CD4-positive, alpha-beta T cell treated with Interleukin-2 at 100 ng/mL for 4 hours (primary cell): ENCODE measurements at regions not wholly inside any gene's neighbourhood (a gene's known extent, or its start where the extent isn't known, plus 50 kb on each side); places are given as distances from the start of the nearest gene placed in this dataset.
A peak's percentile ranks its signal among the peaks of the same experiment; 100 is the strongest.
"Not testable (repeated sequence)": the region's sequence is repeated elsewhere in the genome, so short reads cannot be mapped to it uniquely, and the experiment has no call there.

Experiments used
- DNase-seq: peaks from one replicate; pipeline ENCODE4 v3.0.0-alpha.2; 2020; ENCODE audit warnings: low spot score

GRCh38 chr2:113386780-113387433 is 50.6 kb upstream of the ZNG1B start:
- DNase-seq, result not testable (repeated sequence)

DNA sequence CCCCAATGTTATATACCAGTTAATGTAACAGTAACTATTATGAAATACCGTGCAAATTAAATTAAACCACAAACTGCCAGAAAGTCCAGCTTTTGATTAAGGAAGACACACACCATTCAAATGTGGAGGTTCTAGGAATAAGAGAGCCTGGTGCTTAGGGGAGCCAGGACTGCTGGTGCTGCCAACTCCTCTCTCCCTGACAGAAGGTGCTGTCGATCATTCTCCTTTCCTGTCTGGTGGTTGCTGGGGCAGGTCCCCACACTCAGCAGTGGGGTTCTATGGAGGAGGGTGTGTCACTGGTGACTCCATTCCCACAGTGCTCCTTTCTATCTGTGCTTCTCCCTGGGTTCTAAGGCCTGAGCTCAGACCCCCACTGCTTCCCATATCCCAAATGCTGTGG is 57.9 kb upstream of the ZNG1B start:
- not testable (repeated sequence) for DNase-seq

DNA sequence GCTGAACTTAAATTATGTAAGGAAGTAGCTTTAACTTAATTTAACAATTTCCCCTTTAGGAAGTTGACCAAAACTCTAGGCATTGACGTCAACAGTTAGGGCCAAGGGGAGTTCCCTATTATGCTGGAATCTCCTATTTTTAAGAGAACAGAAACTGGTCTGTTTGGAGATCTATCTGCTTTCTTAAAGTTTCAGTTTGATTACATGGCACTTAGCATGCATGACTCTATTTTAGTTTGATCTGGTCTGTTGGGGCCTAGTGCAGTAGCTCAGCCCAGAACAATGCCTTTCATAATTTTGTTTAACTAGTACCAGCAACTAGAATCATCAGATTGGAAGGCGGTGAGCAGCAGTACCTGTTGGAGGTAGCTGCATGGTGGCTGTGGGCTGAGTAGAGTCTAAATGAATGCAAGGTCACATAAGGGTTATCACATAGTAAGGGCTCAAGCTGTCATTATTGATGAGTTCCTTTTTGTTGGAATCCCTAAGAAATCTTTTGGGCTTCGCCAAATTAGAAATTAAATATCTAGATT is 60.5 kb upstream of the ZNG1B start:
- DNase-seq, result no peak

DNA sequence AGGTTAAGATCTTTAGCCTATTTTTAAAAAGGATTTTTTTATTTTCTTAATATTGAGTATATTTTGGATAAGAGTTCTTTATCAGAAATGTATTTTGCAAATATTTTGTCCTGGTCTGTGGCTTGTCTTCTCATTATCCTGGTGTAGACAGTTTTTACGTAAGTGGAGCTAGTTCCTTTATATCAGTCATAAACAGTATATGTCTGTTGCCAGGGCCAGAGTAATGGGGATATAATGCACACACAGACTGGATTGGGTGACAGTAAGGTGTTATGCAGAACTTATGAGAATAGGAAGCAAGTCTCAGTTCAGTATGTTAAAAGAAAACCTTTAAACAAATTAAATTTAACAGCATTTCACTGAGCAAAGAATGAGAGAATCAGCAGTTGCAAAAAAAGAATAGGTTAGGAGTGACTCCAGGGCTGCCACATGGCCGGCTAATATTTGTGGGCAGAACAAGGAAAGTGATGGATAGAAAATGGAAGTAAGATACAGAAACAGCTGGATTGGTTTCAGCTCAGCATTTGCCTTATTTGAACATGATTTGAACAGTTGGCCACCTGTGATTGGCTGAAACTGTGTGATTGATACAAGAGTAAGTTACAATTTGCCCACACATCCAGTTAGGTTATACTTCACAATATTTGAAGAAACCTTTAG is 61.1 kb upstream of the ZNG1B start:
- DNase-seq, result no peak

DNA sequence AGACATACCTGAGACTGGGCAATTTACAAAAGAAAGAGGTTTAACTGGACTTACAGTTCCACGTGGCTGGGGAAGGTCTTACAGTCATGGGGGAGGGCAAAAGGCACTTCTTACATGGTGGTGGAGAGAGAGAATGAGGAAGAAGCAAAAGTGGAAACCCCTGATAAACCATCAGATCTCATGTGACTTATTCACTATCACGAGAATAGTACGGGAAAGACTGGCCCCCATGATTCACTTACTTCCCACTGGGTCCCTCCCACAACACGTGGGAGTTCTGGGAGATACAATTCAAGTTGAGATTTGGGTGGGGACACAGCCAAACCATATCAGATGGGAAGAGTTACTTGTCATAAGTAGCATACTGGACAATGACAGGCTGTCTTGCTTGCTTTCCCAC is 62.6 kb upstream of the ZNG1B start:
- not testable (repeated sequence) for DNase-seq

DNA sequence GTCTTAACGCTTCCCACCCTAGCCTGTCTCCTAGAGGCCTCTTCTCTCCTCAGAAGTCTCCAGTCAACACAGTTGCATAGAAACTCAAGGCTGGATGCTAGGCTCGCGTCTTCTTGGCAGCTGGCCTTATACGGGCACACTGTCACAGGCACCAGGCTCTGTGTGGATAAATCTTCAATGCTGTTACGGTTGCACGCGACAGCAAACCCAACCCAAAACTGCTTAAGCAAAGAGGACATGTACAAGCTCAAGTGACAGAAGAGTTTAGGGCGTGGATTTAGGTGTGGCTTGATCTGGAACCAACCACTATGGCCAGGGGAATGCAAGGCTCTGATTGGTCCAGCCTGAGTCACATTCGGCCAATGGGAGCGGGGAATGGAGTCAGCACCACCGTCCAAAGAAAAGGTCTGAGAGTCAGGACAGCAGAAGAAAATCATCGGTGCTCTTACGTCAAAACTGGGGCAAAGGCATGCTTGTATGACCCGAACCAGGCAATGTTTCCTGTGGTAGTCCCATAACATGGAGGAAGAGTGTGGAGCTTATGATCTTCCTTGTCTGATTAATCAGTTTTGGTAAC is 65.1 kb upstream of the ZNG1B start:
- not testable (repeated sequence) for DNase-seq

GRCh38 chr2:113370478-113371091 is 66.9 kb upstream of the ZNG1B start:
- DNase-seq, result peak; percentile 73

- no peak for DNase-seq
Measured at GRCh38 chr2:113370030-113370429, 67.5 kb upstream of the ZNG1B start.

DNA sequence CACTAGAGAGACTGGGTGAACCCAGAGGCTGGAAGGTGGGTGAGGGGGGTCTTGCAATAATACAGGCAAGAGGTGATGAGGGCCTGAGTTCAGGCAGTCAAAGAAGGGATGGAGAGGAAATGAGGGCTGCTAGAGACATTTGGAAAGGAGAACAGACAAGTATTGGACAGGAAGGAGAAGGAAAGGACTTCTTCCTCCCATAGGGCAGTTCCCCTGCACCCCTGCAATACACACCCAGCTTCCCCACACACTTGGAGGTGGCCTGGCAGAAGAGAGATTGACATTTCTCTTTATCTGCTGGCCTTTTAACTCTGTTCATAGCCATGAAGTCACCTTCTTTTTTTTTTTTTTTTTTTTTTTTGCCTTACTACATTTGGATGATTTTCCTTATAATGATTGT is 68.9 kb upstream of the ZNG1B start:
- DNase-seq, result not testable (repeated sequence)

GRCh38 chr2:113366821-113367220 is 70.7 kb upstream of the ZNG1B start:
- not testable (repeated sequence) for DNase-seq

DNA sequence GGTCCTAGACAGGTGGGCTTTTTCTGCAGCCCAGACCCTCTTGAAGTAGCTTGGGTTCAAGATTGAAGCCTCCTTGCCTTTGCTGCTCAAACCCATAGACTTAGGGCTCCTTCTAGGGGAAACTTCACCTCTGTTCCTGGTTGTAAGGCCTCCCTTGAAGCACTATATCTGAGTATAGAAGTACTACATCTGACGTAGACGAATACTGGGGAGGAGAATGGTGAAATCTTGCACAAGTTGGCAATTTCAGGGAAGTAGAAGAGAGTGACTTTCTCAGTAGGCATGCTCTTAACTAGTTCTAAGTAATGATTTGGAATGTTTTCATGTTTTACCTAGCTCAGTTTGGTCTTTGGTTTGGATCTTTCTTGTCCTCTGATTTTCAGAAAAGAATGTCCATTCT is 71.7 kb upstream of the ZNG1B start:
- not testable (repeated sequence) for DNase-seq

- DNase-seq, result not testable (repeated sequence)
Measured at GRCh38 chr2:113365290-113365689, 72.2 kb upstream of the ZNG1B start.

GRCh38 chr2:113361051-113361450 is 76.4 kb upstream of the ZNG1B start:
- DNase-seq, result no peak

GRCh38 chr2:113357071-113357470 is 78.3 kb upstream of the PAX8 start:
- no peak for DNase-seq

- DNase-seq, result not testable (repeated sequence)
Measured at GRCh38 chr2:113356284-113356683, 77.6 kb upstream of the PAX8 start.

- not testable (repeated sequence) for DNase-seq
Measured at GRCh38 chr2:113355339-113356015, 76.8 kb upstream of the PAX8 start.

- no peak for DNase-seq
Measured at GRCh38 chr2:113351375-113352355, 72.9 kb upstream of the PAX8 start.

DNA sequence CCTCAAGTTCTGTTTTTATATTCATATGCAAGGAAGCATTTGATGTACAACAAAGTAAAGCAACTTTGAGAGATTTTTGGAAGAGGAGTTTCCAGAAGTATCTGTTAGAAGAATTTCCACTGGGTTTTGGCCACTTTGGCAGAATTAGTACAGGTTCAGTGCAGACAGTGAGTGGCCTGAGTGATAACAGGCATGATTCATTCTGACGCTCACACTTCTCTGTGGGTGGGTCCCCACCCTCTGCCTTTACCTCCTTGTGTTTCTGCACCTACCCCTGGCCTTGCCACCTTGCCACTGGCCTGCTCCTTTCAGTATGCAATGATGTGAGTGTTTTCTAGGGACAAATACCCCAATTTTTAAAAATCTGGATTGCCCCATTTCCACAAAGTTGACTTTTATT is 65.1 kb upstream of the PAX8 start:
- not testable (repeated sequence) for DNase-seq

DNA sequence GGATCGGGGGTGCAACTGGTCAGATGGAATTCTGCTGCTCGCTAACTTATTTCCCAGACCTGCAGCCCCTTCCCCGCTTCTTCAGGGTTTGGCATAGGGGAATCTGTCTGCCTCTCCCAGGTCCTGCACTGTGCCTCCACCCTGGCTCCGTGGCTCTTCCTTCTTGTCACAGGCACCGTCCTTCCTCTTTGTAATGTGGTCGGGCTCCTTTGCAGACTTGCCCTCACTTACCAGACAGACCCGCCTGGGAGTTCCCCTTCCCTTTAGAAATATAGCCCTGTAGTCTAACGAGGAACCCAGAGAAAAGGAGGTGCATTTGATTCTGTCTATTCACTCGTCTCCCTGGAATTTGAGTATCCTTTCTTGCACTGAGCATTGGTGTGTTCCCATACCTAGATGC is 63.9 kb upstream of the PAX8 start:
- no peak for DNase-seq

DNA sequence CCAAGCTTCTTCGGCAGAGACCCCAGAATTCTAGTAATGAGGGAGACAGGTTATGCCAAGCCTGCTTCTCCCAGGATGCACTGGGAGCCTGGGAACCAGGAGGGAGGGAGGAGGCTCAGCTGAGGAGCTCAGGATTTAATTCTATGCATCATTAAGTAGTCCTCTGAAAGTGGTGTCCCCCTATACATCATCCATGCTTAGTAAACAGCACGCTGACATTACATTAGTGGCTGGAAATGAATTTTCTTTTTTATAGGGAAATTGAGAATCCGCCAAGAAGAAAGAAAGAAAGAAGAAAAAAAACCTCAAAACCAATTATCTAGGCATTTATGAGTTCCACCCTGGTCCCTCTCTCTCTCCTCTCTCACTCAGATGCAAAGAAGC is 63.1 kb upstream of the PAX8 start:
- not testable (repeated sequence) for DNase-seq
